Keratinocyte (primary cell): ENCODE measurements at regions not wholly inside any gene's neighbourhood (a gene's known extent, or its start where the extent isn't known, plus 50 kb on each side); places are given as distances from the start of the nearest gene placed in this dataset.

ENCODE experiments used
- DNase-seq: peaks from one replicate; pipeline ENCODE4 v3.0.0-alpha.2; 2011; ENCODE audit warnings: low read depth, missing footprints, low spot score
- FAIRE-seq: peaks from 2 replicates; lab custom pipeline; 2011; peaks lifted over from hg19 to GRCh38; lab: Jason Lieb, UNC
- H2AFZ ChIP-seq: 2 replicates; pipeline ENCODE4 v1.6.0; 2012; ENCODE audit warnings: low read length, control low read depth, inconsistent platforms; ENCODE audit not compliant: control insufficient read depth
- H3K27ac ChIP-seq: 2 replicates; pipeline ENCODE4 v1.5.1; 2011; ENCODE audit warnings: low read length; ENCODE audit not compliant: control insufficient read depth, insufficient read depth
- H3K27me3 ChIP-seq: 3 replicates; pipeline ENCODE4 v1.6.0; 2011; ENCODE audit warnings: low read length; ENCODE audit not compliant: control insufficient read depth, insufficient read depth; ENCODE audit errors: extremely low read depth
- H3K36me3 ChIP-seq, 2 experiments: 2 replicates in 1 of 2; 3 replicates in 1 of 2; pipeline ENCODE4 v1.5.1; 2011; ENCODE audit warnings: low read length in 2 of 2, mild to moderate bottlenecking in 1 of 2; ENCODE audit not compliant: control insufficient read depth in 2 of 2, insufficient read depth in 2 of 2; ENCODE audit errors: extremely low read depth in 1 of 2
- H3K4me1 ChIP-seq: 3 replicates; pipeline ENCODE4 v1.5.1; 2011; ENCODE audit warnings: low read length; ENCODE audit not compliant: control insufficient read depth, insufficient read depth; ENCODE audit errors: extremely low read depth
- H3K4me2 ChIP-seq: 3 replicates; pipeline ENCODE4 v1.6.0; 2011; ENCODE audit warnings: low read depth, low read length; ENCODE audit not compliant: control insufficient read depth, insufficient read depth; ENCODE audit errors: extremely low read depth
- H3K4me3 ChIP-seq, 3 experiments: fragments of 200-600 bp in 1 of 3; sonication (generic) in 1 of 3; 2 replicates in 2 of 3; 3 replicates in 1 of 3; pipeline ENCODE4 v1.5.1; 2011 to 2016; ENCODE audit warnings: low read length in 3 of 3, mild to moderate bottlenecking in 3 of 3, control low read depth in 2 of 3, inconsistent platforms in 1 of 3, low read depth in 1 of 3, mixed read lengths in 1 of 3, mixed run types in 1 of 3, moderate library complexity in 1 of 3; ENCODE audit not compliant: control insufficient read depth in 2 of 3, insufficient read depth in 2 of 3; ENCODE audit errors: extremely low read depth in 1 of 3
- H3K79me2 ChIP-seq: 2 replicates; pipeline ENCODE4 v1.6.0; 2012; ENCODE audit warnings: low read length; ENCODE audit not compliant: control insufficient read depth, insufficient read depth
- H3K9ac ChIP-seq: 3 replicates; pipeline ENCODE4 v1.6.0; 2011; ENCODE audit warnings: low read length; ENCODE audit not compliant: control insufficient read depth, insufficient read depth; ENCODE audit errors: extremely low read depth
- H3K9me1 ChIP-seq: 3 replicates; pipeline ENCODE4 v1.6.0; 2011; ENCODE audit warnings: low read length; ENCODE audit not compliant: control insufficient read depth, insufficient read depth; ENCODE audit errors: extremely low read depth
- H3K9me3 ChIP-seq: 2 replicates; pipeline ENCODE4 v1.5.1; 2012; ENCODE audit warnings: low read depth, low read length; ENCODE audit not compliant: control insufficient read depth
- H4K20me1 ChIP-seq: 3 replicates; pipeline ENCODE4 v1.6.0; 2011; ENCODE audit warnings: low read length; ENCODE audit not compliant: control insufficient read depth, insufficient read depth; ENCODE audit errors: extremely low read depth
- CTCF ChIP-seq, 3 experiments: IDR thresholded peaks in 1 of 3; conservative IDR thresholded peaks in 1 of 3; optimal IDR thresholded peaks in 1 of 3; 2 replicates in 2 of 3; 3 replicates in 1 of 3; pipeline versions ENCODE3 to v1.5.1; 2011; ENCODE audit warnings: low read length in 3 of 3, mild to moderate bottlenecking in 3 of 3, moderate library complexity in 2 of 3, control low read depth in 1 of 3, inconsistent platforms in 1 of 3; ENCODE audit not compliant: insufficient read depth in 2 of 3; ENCODE audit errors: extremely low read depth in 1 of 3
- EZH2 ChIP-seq: IDR thresholded peaks from one replicate; pipeline ENCODE4 v1.6.1; 2012; ENCODE audit warnings: inconsistent platforms, mild to moderate bottlenecking, low read length, moderate library complexity
- dilution Hi-C: fragments of 300-500 bp; cut with MboI; formaldehyde crosslinking; loops from one replicate; pipeline ENCODE4 v1.7.0; 2020; ENCODE audit warnings: low sequenced_read_pairs; ENCODE audit not compliant: extremely low pct_ligation_motif_present

GRCh38 chr2:172358691-172359556 is 68.5 kb upstream of the ITGA6 start:
- no peaks in the 10 kb centered on the region for H3K9me3 ChIP-seq
- no peak overlapping the region for H3K9ac ChIP-seq
- dilution Hi-C loops = no loop called here
- DNase-seq (no peak), FAIRE-seq (no peak)
- H3K4me3 ChIP-seq = no peak overlapping the region
- H3K9me1 ChIP-seq = no peaks in the 10 kb centered on the region
- peak overlapping the region; percentile 39 for H2AFZ ChIP-seq
- H3K79me2 ChIP-seq = no peaks in the 10 kb centered on the region
- TF ChIP-seq CTCF (optimal IDR thresholded peaks at IDR 0.05 in 1 of 3, IDR thresholded peaks at IDR 0.05 in 1 of 3, conservative IDR thresholded peaks at IDR 0.05 in 1 of 3; ENCODE audit: extremely low read depth in 1 of 3, insufficient read depth in 2 of 3, low read length in 3 of 3) = no peak
- TF ChIP-seq EZH2 = no peak
- H3K27ac ChIP-seq = no peak overlapping the region
- H3K4me2 ChIP-seq = no peak overlapping the region
- H4K20me1 ChIP-seq = no peaks in the 10 kb centered on the region
- no peaks in the 10 kb centered on the region for H3K36me3 ChIP-seq
- no peaks in the 10 kb centered on the region for H3K4me1 ChIP-seq
- H3K27me3 ChIP-seq = no peaks in the 10 kb centered on the region

GRCh38 chr2:172361360-172361759 is 66.0 kb upstream of the ITGA6 start:
- Histone ChIP-seq H3K27ac (no peak overlapping the region), H4K20me1 (no peaks in the 10 kb centered on the region), H3K79me2 (no peaks in the 10 kb centered on the region), H3K4me3 (no peak overlapping the region), H3K9me1 (no peaks in the 10 kb centered on the region), H3K9ac (no peak overlapping the region), H3K9me3 (no peaks in the 10 kb centered on the region), H3K27me3 (no peaks in the 10 kb centered on the region), H2AFZ (no peak overlapping the region), H3K4me2 (no peak overlapping the region), H3K4me1 (no peaks in the 10 kb centered on the region), H3K36me3 (no peaks in the 10 kb centered on the region)
- FAIRE-seq = no peak
- TF ChIP-seq EZH2 = no peak
- TF ChIP-seq CTCF (optimal IDR thresholded peaks at IDR 0.05 in 1 of 3, IDR thresholded peaks at IDR 0.05 in 1 of 3, conservative IDR thresholded peaks at IDR 0.05 in 1 of 3; ENCODE audit: extremely low read depth in 1 of 3, insufficient read depth in 2 of 3, low read length in 3 of 3) = no peak
- dilution Hi-C loops = no loop called here
- no peak for DNase-seq
